ENCODE measurements at regions not wholly inside any gene's neighbourhood (a gene's known extent, or its start where the extent isn't known, plus 50 kb on each side); places are given as distances from the start of the nearest gene placed in this dataset.

DNA sequence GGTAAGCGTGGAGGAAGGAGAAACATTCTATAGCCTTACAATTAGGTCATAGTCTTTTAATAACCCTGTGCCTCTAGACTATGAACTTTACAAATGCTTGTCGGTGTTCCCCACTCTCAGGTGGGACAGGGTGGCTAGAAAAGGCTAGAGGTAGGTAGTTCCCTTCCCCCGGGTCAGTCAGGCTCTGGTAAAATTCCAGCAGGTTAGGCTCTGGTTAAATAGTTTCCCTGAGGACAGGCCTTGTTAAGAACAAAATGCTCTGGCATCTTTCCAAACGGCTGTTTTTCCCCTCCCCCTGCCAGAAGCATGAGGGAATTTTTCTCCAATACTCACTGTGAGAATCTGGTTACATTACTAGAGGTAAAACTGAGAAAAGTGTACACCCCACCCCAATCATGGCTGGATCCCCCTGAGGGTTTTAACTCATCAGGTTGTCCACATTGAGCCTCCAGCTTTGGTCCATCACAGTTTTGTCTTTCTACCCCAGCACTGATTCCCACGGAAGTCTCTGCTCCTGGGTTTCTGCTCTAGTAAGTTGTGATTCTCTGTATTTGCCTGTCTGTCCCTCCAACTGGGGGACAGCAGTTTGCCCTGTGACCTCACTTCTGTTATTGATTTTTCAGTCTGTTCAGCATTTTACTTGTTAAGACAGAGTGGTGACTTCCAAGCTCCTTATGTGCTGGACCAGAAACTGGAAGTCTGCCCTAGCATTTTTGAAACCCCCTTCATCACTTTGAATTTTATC is 84.7 kb upstream of the ADGRF1 start:
- TF ChIP-seq SUZ12 (IDR thresholded peaks at IDR 0.05; ENCODE audit: extremely low read depth, insufficient read depth, insufficient read length) (no peak), YY1 (IDR thresholded peaks at IDR 0.05; ENCODE audit: insufficient read depth, insufficient read length) (no peak), ZNF274 (IDR thresholded peaks at IDR 0.05; ENCODE audit: low read depth, low read length) (no peak)
- no peaks in the 10 kb centered on the region for H3K4me1 ChIP-seq (ENCODE audit: insufficient read depth, insufficient read length)

DNA sequence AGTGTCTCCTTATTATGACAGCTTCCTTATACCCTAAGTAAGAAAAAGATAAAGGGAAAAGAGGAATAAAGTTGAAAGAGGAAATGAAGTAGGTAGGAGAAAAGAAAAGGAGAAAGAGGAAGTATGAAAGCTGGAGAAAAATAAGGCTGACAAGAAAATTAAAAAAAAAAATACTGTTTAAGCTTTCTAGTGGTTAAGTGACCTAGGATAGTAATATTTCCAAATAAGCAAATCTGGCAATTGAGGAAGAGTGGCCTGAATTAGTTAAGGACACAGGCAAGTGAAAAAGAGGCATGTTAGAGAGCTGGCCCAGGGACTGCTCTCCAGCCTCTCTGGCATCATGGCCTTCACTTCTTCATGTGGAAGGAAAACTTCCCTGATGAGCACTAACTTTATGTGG is 76.5 kb upstream of the ADGRF1 start:
- Histone ChIP-seq H3K36me3 (ENCODE audit: insufficient read depth, insufficient read length, low read length) (no peaks in the 10 kb centered on the region), H3K4me1 (ENCODE audit: insufficient read depth, insufficient read length) (no peaks in the 10 kb centered on the region), H3K9me3 (ENCODE audit: insufficient read depth, low read length) (no peaks in the 10 kb centered on the region), H3K4me3 (ENCODE audit: insufficient read length, low read depth) (no peak overlapping the region), H3K27me3 (ENCODE audit: insufficient read depth, insufficient read length) (no peaks in the 10 kb centered on the region), H3K9ac (ENCODE audit: insufficient read length, low read depth) (no peak overlapping the region)
- TF ChIP-seq SUZ12 (IDR thresholded peaks at IDR 0.05; ENCODE audit: extremely low read depth, insufficient read depth, insufficient read length) = no peak
- TF ChIP-seq YY1 (IDR thresholded peaks at IDR 0.05; ENCODE audit: insufficient read depth, insufficient read length) = no peak
- no peak for TF ChIP-seq ZNF274 (IDR thresholded peaks at IDR 0.05; ENCODE audit: low read depth, low read length)
- no peak for DNase-seq (ENCODE audit: low read depth, low spot score)

More for the DNA sequence above, 84.7 kb upstream of the ADGRF1 start:
- Histone ChIP-seq H3K9ac (ENCODE audit: insufficient read length, low read depth) (no peak overlapping the region), H3K36me3 (ENCODE audit: insufficient read depth, insufficient read length, low read length) (no peaks in the 10 kb centered on the region), H3K27me3 (ENCODE audit: insufficient read depth, insufficient read length) (no peaks in the 10 kb centered on the region), H3K9me3 (ENCODE audit: insufficient read depth, low read length) (no peaks in the 10 kb centered on the region), H3K4me3 (ENCODE audit: insufficient read length, low read depth) (no peak overlapping the region)
- no peak for DNase-seq (ENCODE audit: low read depth, low spot score)

DNA sequence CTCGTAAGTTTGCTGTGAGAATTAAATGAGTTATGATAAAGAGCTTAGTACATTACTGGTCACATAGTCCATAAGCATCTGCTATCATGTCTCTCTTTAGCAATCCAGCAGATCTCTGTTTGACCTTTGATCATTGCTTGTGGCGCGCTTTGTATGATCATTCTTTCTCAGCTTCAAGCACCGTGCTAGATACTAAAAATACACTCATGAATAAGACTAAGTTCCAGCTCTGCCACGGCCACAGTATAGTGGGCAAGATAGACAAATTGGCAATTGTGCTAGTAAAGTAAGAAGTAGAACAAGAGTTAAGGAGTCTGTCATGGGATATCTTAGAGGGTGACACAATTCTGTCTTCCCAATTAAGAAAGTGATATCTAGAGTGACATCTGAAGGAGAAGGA is 75.2 kb upstream of the ADGRF1 start:
- no peaks in the 10 kb centered on the region for H3K9me3 ChIP-seq (ENCODE audit: insufficient read depth, low read length)
- no peak for TF ChIP-seq SUZ12 (IDR thresholded peaks at IDR 0.05; ENCODE audit: extremely low read depth, insufficient read depth, insufficient read length)
- TF ChIP-seq YY1 (IDR thresholded peaks at IDR 0.05; ENCODE audit: insufficient read depth, insufficient read length) = no peak
- no peak for TF ChIP-seq ZNF274 (IDR thresholded peaks at IDR 0.05; ENCODE audit: low read depth, low read length)
- H3K4me1 ChIP-seq (ENCODE audit: insufficient read depth, insufficient read length) = no peaks in the 10 kb centered on the region
- no peaks in the 10 kb centered on the region for H3K36me3 ChIP-seq (ENCODE audit: insufficient read depth, insufficient read length, low read length)
- no peak overlapping the region for H3K9ac ChIP-seq (ENCODE audit: insufficient read length, low read depth)
- no peak for DNase-seq (ENCODE audit: low read depth, low spot score)
- H3K27me3 ChIP-seq (ENCODE audit: insufficient read depth, insufficient read length) = no peaks in the 10 kb centered on the region
- no peak overlapping the region for H3K4me3 ChIP-seq (ENCODE audit: insufficient read length, low read depth)

DNA sequence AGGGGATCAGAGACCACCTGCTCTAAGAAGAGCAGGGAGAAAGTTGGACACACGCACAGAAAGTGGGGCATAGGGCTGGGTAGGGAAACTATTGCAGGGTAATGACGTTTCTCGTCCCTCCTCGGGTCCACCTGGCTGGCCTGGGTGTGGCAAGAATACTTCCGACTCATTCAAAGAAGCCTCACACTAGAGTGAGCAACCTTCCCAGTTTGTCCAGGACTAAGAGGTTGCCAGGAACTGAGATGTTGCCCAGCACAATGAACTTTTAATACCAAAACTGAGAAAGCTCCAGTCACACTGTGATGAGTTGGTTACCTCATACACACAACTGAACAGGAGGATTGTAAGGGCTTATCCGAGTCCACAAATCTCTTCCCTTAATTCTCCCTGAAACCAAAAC is 74.5 kb upstream of the ADGRF1 start:
- H3K27me3 ChIP-seq (ENCODE audit: insufficient read depth, insufficient read length) = no peaks in the 10 kb centered on the region
- H3K9me3 ChIP-seq (ENCODE audit: insufficient read depth, low read length) = no peaks in the 10 kb centered on the region
- DNase-seq (ENCODE audit: low read depth, low spot score) = no peak
- no peak overlapping the region for H3K4me3 ChIP-seq (ENCODE audit: insufficient read length, low read depth)
- no peaks in the 10 kb centered on the region for H3K4me1 ChIP-seq (ENCODE audit: insufficient read depth, insufficient read length)
- H3K9ac ChIP-seq (ENCODE audit: insufficient read length, low read depth) = no peak overlapping the region
- TF ChIP-seq YY1 (IDR thresholded peaks at IDR 0.05; ENCODE audit: insufficient read depth, insufficient read length) (no peak), ZNF274 (IDR thresholded peaks at IDR 0.05; ENCODE audit: low read depth, low read length) (no peak), SUZ12 (IDR thresholded peaks at IDR 0.05; ENCODE audit: extremely low read depth, insufficient read depth, insufficient read length) (no peak)
- no peaks in the 10 kb centered on the region for H3K36me3 ChIP-seq (ENCODE audit: insufficient read depth, insufficient read length, low read length)

DNA sequence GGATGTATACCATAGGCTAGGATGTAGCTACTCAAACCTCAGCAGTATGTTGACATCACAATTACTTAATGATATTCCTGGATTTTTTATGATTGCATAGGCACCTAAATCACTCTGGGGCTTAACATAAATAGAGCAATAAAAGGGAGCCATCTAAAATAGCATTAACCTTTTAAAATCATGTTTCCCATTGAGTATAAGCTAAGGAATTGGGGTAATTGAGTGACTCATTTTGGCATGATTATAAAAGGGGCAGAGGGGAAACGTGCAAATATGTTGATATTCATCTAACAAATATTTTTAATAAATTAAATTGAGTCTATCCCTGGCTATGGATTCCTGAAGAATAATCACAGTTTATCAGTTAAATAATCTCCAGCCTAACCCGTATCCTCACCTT is 74.0 kb upstream of the ADGRF1 start:
- Histone ChIP-seq H3K4me3 (ENCODE audit: insufficient read length, low read depth) (no peak overlapping the region), H3K4me1 (ENCODE audit: insufficient read depth, insufficient read length) (no peaks in the 10 kb centered on the region), H3K9ac (ENCODE audit: insufficient read length, low read depth) (no peak overlapping the region), H3K27me3 (ENCODE audit: insufficient read depth, insufficient read length) (no peaks in the 10 kb centered on the region), H3K9me3 (ENCODE audit: insufficient read depth, low read length) (no peaks in the 10 kb centered on the region), H3K36me3 (ENCODE audit: insufficient read depth, insufficient read length, low read length) (no peaks in the 10 kb centered on the region)
- no peak for DNase-seq (ENCODE audit: low read depth, low spot score)
- TF ChIP-seq SUZ12 (IDR thresholded peaks at IDR 0.05; ENCODE audit: extremely low read depth, insufficient read depth, insufficient read length) = no peak
- no peak for TF ChIP-seq ZNF274 (IDR thresholded peaks at IDR 0.05; ENCODE audit: low read depth, low read length)
- TF ChIP-seq YY1 (IDR thresholded peaks at IDR 0.05; ENCODE audit: insufficient read depth, insufficient read length) = no peak

DNA sequence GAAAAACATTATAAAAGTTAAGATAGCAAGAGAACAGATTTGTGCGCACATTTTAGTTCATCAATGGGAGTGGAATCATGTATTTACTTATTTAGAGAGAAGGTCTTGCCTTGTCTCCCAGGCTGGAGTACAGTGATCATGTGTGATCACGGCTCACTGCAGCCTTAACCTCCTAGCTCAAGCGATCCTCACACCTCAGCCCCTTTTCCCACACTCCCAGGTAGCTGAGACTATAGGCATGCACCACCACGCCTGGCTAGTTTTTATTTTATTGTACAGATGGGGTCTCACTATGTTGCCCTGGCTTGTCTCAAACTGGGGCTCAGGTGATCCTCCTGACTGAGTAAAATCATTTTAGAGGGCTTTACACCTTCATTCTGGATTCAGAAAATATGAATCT is 72.3 kb upstream of the ADGRF1 start:
- no peak for DNase-seq (ENCODE audit: low read depth, low spot score)
- no peak for TF ChIP-seq ZNF274 (IDR thresholded peaks at IDR 0.05; ENCODE audit: low read depth, low read length)
- no peak for TF ChIP-seq SUZ12 (IDR thresholded peaks at IDR 0.05; ENCODE audit: extremely low read depth, insufficient read depth, insufficient read length)
- no peak for TF ChIP-seq YY1 (IDR thresholded peaks at IDR 0.05; ENCODE audit: insufficient read depth, insufficient read length)
- Histone ChIP-seq H3K27me3 (ENCODE audit: insufficient read depth, insufficient read length) (no peaks in the 10 kb centered on the region), H3K36me3 (ENCODE audit: insufficient read depth, insufficient read length, low read length) (no peaks in the 10 kb centered on the region), H3K4me1 (ENCODE audit: insufficient read depth, insufficient read length) (no peaks in the 10 kb centered on the region), H3K9ac (ENCODE audit: insufficient read length, low read depth) (no peak overlapping the region), H3K4me3 (ENCODE audit: insufficient read length, low read depth) (no peak overlapping the region), H3K9me3 (ENCODE audit: insufficient read depth, low read length) (no peaks in the 10 kb centered on the region)

DNA sequence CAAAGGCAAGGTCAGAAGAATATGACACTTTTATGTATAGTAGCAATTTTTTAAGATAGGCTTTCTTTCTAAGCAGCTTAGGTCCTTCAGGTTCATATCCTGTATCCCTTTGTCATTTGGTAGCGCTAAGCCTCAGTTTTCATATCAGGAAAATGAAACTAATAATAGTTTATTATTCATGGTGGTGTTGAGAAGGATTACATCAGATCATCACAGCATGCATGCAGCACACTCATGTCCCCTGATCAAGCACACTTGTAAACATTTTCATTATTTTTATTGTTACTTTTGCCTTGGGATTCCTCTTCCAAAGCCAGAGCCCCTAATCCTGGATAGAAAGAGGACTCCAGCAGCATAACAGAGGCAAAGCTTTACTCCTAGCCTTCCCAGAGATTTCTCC is 70.2 kb upstream of the ADGRF1 start:
- no peak for TF ChIP-seq ZNF274 (IDR thresholded peaks at IDR 0.05; ENCODE audit: low read depth, low read length)
- TF ChIP-seq YY1 (IDR thresholded peaks at IDR 0.05; ENCODE audit: insufficient read depth, insufficient read length) = no peak
- no peak for TF ChIP-seq SUZ12 (IDR thresholded peaks at IDR 0.05; ENCODE audit: extremely low read depth, insufficient read depth, insufficient read length)
- H3K4me1 ChIP-seq (ENCODE audit: insufficient read depth, insufficient read length) = no peaks in the 10 kb centered on the region
- no peaks in the 10 kb centered on the region for H3K36me3 ChIP-seq (ENCODE audit: insufficient read depth, insufficient read length, low read length)
- H3K9me3 ChIP-seq (ENCODE audit: insufficient read depth, low read length) = no peaks in the 10 kb centered on the region
- no peaks in the 10 kb centered on the region for H3K27me3 ChIP-seq (ENCODE audit: insufficient read depth, insufficient read length)
- no peak overlapping the region for H3K9ac ChIP-seq (ENCODE audit: insufficient read length, low read depth)
- no peak overlapping the region for H3K4me3 ChIP-seq (ENCODE audit: insufficient read length, low read depth)
- no peak for DNase-seq (ENCODE audit: low read depth, low spot score)
